ENCODE measurements at regions not wholly inside any gene's neighbourhood (a gene's known extent, or its start where the extent isn't known, plus 50 kb on each side); places are given as distances from the start of the nearest gene placed in this dataset.
"Not testable (repeated sequence)": the region's sequence is repeated elsewhere in the genome, so short reads cannot be mapped to it uniquely, and the experiment has no call there.

DNA sequence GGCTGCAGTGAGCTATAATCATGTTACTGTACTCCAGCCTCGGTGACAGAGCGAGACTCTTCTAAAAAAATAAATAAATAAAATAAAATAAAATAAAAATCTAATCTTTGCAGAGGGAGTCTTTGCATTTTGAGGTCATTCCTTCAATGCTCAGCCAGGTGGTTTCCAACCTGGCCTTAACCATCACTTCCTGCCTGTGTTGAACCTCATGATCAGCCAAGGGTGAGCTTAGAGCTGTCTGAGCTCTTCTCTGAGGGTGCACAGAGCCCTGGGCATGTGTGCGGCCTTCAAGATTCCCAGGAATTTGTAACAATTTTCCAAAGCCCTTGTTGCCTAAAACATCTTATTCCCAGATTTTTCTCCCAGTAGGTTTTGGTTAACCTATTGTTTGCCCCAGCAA lies 94.3 kb downstream of the KCNJ12 start:
- DNase-seq = not testable (repeated sequence)

GRCh38 chr17:21470861-21471260 lies 94.7 kb downstream of the KCNJ12 start:
- DNase-seq = no peak

- DNase-seq = no peak
Observed at GRCh38 chr17:21474815-21475214, 98.7 kb downstream of the KCNJ12 start.

DNA sequence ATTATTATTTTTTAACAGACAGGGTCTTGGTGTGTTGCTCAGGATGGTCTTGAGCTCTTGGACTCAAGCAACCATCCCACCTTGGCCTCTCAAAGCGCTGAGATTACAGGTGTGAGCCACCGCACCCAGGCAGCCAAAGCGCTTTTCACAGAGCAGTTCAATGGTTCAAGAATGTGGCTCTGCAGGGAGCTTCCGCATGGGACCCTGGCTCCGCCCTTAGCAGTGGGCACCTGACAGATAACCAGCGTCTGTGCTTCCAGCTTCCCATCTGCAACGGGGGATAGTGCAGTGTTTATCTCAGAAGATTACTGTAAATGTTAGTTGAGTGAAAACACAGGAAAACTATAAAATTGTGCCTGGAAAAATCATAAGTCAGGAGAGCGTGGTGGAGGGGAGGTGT lies 99.4 kb downstream of the KCNJ12 start:
- DNase-seq = no peak

- no peak for DNase-seq
Observed at GRCh38 chr17:21476867-21477266, 100.7 kb downstream of the KCNJ12 start.

DNA sequence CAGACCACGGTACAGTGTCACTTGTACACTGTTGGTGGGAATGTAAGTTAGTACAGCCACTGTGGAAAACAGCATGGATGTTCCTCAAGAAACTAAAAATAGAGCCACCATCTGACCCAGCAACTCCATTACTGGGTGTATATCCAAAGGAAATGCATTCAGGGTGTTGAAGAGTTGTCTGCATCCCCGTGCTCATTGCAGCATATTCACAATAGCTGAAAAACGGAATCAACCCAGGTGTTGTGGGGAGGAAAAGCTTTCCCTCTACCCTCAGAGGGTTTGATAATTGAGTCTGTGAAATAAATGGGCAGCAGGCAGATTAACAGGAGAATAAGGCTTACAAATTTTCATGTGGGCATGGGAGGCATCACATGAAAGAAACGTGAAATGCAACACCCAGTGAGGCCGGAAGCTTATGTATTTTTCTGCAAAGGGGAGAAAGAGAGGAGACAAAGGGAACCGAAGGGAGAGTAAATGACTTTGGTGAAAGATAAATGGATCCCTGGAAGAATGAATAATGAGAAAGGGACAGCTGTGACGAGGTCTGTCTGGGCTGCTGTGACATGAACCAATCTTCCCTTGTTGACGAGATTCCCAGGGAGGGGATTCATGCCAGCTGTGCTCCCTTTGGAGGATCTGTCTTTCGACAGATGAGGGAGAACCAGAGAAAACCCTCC lies 106.2 kb downstream of the KCNJ12 start:
- no peak for DNase-seq

DNA sequence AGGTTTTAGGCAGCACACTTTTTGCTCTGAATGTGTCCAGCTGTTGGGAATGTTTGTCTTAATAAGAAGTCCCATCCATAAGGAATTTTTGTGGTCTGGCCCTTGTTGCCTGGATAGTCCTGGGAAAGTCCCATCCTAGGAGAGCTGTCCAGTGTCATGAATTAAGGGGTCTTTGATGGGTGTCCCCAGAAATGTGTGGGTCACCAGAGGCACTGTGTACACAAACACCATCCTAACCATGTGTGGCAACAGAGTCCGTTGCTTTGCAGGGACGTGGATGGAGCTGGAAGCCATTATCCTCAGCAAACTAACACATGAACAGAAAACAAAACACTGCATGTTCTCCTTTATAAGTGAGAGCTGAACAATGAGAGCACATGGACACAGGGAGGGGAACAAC lies 111.9 kb downstream of the KCNJ12 start:
- not testable (repeated sequence) for DNase-seq

- no peak for DNase-seq
Observed at GRCh38 chr17:21493993-21494392, 117.8 kb downstream of the KCNJ12 start.

- DNase-seq = no peak
Observed at GRCh38 chr17:21495281-21495680, 119.1 kb downstream of the KCNJ12 start.

- no peak for DNase-seq
Observed at GRCh38 chr17:21500064-21500463, 123.9 kb downstream of the KCNJ12 start.

GRCh38 chr17:21501927-21502700 lies 126.0 kb downstream of the KCNJ12 start:
- DNase-seq = not testable (repeated sequence)

- no peak for DNase-seq
Observed at GRCh38 chr17:21505819-21506815, 130.0 kb downstream of the KCNJ12 start.

GRCh38 chr17:21507806-21508205 lies 131.6 kb downstream of the KCNJ12 start:
- DNase-seq = not testable (repeated sequence)

DNA sequence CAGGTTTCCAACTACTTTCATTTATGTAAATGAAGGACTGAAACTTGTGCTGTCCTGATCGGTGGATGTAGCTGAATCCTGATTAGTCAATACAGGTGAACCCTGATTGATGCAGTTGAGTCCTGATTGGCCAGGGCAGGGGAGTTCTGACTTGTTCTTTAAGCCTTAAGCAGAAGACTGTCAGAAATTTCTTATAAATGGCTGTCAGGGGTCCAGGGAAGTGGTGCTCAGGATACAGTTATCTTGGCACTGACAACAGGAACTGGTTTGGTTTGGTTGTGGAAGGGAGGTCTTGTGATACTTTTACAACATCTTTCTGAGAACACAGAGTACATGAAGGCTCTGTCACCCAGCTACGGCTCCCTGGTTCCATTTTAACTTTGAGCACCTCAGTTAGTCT lies 132.1 kb downstream of the KCNJ12 start:
- DNase-seq = no peak

- DNase-seq = not testable (repeated sequence)
Observed at GRCh38 chr17:21509356-21509755, 133.2 kb downstream of the KCNJ12 start.

- peak; percentile 18 for DNase-seq
Observed at GRCh38 chr17:21510686-21511362, 134.7 kb downstream of the KCNJ12 start.

DNA sequence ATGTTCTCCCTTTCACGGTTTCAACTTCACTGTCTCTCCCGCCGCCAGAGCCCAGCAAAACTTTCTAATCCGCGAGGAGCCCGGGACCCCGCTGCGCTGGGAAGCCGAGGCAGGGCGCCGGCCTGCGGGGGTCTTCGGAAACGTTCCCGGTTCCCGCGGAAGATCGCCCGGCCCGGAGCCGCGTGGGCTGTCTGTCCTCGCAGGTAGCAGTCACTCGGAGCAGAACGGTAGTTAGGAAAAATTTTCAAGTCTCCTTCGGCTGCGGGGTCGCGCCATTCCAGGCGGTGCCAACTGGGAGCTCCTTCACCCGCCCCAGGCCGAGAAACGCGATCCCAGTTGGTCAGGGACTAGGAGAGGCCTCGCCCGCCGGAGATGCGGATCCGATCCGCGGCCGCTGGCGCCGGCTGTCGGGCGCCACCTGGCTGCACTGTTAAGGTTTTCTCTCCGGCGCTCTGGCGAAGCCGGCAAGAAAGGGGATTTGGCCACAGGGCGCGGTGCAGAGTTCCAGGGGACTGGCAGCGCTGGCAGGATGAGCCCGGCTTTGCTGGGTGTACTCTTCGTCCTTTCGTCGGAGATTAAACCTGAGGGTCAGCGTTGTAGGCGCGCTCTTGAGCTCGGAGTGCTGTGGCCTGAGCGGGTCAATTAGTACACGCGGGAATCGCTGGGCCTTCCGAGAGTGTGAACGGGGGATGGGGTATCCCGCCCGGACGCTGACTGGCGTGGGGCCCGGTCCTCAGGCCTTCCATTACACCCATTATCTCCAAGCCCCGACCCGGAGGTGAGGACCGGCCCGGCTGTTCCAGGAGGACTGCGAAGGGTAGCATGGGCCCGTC lies 135.4 kb downstream of the KCNJ12 start:
- peak; percentile 68 for DNase-seq

DNA sequence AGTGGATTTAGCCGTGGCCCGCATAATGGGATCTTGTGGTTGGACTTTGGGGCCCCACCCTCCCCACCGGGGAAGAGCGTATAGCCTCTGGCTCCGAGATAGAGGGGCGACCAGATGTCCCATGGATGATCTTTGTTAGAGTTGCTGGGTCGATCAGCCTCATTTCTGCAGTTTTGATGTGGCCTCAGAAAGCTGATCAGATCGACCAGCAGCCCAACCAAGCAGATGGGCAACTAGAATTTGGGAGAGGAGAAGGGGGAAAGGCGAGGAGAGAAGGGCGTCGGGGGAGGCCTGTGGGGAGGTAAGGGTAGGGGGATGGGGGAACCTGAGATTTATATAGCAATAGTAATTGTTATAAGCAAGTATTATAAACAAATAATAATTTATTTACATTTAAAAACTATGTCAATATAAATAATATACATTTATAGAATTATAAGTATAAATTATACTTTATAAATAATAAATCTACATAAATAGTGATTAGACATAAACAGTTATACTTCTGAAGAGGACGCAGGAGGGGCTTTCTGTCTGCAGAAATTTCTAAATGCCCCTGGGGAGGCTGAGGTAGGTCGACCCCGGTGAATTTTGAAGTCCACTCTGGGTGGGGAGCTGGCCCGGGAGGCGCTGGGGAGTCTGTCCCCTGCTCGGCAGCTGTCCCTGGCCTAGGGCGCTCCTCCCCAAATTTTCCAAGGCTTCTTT lies 136.3 kb downstream of the KCNJ12 start:
- no peak for DNase-seq

GRCh38 chr17:21513012-21513570 lies 136.9 kb downstream of the KCNJ12 start:
- DNase-seq = peak; percentile 26

DNA sequence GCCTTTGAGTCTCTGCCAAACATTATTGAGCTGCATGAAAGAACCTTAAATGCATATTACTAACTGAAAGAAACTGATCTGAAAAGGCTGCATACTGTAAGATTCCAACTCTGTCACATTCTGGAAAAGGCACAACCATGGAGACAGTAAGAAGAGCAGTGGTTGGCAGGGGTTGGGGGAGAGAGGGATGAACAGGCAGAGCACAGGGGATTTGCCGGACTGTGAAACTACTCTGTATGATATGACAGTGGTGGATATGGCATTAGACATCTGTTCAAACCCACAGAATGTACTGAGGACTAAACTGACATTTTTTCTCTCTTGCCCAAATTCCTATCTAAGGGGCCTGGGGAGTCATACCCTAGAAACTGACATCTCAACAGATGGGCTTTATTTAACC lies 138.4 kb downstream of the KCNJ12 start:
- not testable (repeated sequence) for DNase-seq
